ENCODE measurements at regions not wholly inside any gene's neighbourhood (a gene's known extent, or its start where the extent isn't known, plus 50 kb on each side); places are given as distances from the start of the nearest gene placed in this dataset.
A peak's percentile ranks its signal among the peaks of the same experiment; 100 is the strongest.
"Not testable (repeated sequence)": the region's sequence is repeated elsewhere in the genome, so short reads cannot be mapped to it uniquely, and the experiment has no call there.

DNA sequence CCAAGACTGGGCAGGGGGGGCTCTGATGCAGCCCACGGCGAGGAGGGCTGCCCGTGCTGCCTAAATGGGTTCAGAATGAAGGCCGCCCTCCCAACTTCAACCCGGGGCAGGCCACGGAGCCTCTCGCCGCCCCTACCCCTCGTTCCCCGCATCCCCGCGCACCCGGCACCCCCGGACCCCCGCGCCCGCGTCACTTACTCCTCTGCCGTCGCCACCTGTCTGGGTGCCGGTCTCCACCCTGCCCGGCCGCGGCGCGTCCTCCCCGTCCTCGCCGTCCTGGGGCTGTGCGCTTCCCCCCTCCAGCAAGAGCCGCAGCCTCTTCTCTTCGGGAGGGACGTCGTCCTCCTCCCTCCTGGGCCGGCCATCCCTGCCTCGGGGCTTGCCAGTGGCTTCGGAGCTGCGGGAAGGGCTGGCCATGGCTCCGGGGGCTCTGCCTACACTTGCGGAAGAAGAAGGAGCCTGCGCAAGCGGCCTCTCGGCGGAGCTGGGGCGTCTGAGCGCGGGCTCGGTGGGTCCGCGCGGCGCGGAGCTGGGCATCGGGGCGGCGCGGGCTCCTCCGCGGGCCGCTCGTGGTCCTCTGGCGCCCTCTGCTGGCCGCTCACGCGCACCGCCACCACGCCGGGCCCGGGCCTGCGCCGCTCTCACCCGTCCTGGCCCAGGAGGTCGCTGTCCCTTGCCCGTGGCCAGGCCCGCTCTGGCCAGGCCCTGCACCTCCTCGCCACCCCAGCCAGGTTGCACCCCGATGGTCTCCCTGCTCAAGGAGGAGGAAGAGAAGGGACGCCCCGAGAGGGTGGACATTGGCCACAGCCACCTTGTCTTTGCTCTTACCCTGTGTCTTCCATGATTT is 59.3 kb upstream of the CLEC6A start:
- TF ChIP-seq CTCF (IDR thresholded peaks at IDR 0.05) = peak; percentile 73
- intact Hi-C loops (cut with DNase I); H3K27ac ChIP-seq; H3K4me1 ChIP-seq; H3K27me3 ChIP-seq (ENCODE audit: low read depth); H3K9me3 ChIP-seq; H3K36me3 ChIP-seq: not testable (repeated sequence)
- peak overlapping the region; percentile 47 for H3K4me3 ChIP-seq
- peak; percentile 83 for DNase-seq
- ATAC-seq = peak; percentile 91 to 95

DNA sequence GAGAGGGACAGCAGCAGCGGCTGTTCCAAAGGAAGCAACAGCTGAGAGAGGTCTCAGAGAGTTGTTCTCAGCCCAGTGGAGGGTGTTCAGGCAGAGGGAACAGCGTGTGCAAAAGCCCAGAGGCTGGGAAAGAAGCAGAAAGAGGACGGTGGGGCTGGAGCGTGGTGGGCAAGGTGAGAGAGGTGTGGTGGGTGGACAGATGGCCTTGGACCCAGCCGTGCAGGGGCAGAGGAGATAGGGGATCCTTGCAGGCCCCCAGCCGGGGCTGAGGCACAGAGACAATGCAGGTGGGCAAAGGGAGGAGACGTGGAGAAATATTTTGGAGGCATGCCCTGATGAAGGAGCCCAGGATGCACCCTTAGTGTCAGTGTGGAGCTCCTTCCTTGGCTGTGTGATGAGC is 58.4 kb upstream of the CLEC6A start:
- H3K27me3 ChIP-seq (ENCODE audit: low read depth); H3K9me3 ChIP-seq; DNase-seq; H3K27ac ChIP-seq; intact Hi-C loops (cut with DNase I); H3K4me3 ChIP-seq; ATAC-seq; H3K4me1 ChIP-seq; H3K36me3 ChIP-seq: not testable (repeated sequence)

DNA sequence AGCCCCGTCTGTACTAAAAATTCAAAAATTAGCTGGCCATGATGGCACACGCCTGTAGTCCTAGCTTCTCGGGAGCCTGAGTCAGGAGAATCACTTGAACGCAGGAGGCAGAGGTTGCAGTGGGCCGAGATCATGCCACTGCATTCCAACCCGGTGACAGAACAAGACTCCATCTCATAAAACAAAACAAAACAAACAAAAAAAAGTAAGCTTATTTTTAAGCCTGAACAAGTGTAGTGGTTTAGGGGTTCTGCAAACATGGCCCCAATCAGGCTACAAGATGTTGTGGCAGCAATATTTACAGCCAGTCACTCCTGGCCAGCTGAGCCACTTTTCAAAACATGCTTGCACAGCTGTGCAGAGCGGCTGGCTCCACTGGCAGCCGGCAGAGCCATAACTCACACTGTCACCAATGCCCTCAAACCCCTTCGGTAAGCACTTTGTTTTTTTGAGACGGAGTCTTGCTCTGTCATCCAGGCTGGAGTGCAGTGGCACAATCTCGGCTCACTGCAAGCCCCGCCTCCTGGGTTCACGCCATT is 56.2 kb upstream of the CLEC6A start:
- intact Hi-C loops (cut with DNase I); H3K9me3 ChIP-seq; H3K4me1 ChIP-seq: not testable (repeated sequence)

DNA sequence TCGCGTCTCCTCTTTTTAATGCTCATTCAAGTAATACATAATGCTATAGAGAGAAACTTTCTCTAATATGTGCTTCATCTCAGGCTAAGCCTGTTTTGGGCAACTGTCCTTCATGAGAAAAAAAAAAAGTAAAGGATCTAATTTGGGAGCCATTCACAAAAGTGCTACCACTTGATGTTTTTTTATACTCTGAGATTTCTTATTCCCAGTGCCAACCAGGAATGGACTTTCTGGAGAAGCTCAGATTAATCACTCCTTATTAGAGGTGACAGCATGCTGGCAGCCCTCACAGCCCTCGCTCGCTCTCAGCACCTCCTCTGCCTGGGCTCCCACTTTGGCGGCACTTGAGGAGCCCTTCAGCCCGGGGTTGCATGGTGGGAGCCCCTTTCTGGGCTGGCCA is 51.9 kb upstream of the CLEC6A start:
- ATAC-seq; H3K27me3 ChIP-seq (ENCODE audit: low read depth); intact Hi-C loops (cut with DNase I); H3K4me3 ChIP-seq; H3K4me1 ChIP-seq; H3K9me3 ChIP-seq; H3K36me3 ChIP-seq; DNase-seq; H3K27ac ChIP-seq: not testable (repeated sequence)

More for the DNA sequence above, 56.2 kb upstream of the CLEC6A start:
- ATAC-seq; H3K27ac ChIP-seq; DNase-seq; H3K27me3 ChIP-seq (ENCODE audit: low read depth); H3K4me3 ChIP-seq; H3K36me3 ChIP-seq: not testable (repeated sequence)

DNA sequence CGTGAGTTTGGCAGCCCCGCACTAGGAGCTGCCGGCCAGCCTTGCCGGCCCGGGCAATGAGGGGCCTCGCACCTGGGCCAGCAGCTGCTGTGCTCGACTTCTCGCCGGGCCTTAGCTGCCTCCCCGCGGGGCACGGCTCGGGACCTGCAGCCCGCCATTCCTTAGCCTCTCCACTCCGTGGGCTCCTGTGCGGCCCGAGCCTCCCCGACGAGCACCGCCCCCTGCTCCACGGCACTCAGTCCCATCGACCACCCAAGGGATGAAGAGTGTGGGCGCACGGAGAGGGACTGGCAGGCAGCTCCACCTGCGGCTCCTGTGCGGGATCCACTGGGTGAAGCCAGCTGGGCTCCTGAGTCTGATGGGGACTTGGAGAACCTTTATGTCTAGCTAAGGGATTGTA is 51.4 kb upstream of the CLEC6A start:
- H3K27ac ChIP-seq; H3K4me1 ChIP-seq; ATAC-seq; intact Hi-C loops (cut with DNase I); DNase-seq; H3K4me3 ChIP-seq; H3K36me3 ChIP-seq; H3K27me3 ChIP-seq (ENCODE audit: low read depth); H3K9me3 ChIP-seq: not testable (repeated sequence)

Data from lower lobe of right lung (tissue), 2 donors.